Endothelial cell (in vitro differentiated cells): ENCODE measurements at regions not wholly inside any gene's neighbourhood (a gene's known extent, or its start where the extent isn't known, plus 50 kb on each side); places are given as distances from the start of the nearest gene placed in this dataset.

ENCODE experiments used
- DNase-seq: peaks from one replicate; pipeline ENCODE4 v3.0.0; 2021; ENCODE audit warnings: low spot score
- H3K27ac Mint-ChIP-seq: one replicate; pipeline ENCODE4 v1.8.0; 2021; ENCODE audit warnings: mixed read lengths, inconsistent platforms; ENCODE audit not compliant: unreplicated experiment
- H3K27me3 Mint-ChIP-seq: one replicate; pipeline ENCODE4 v1.8.0; 2021; ENCODE audit warnings: mild to moderate bottlenecking, moderate library complexity, mixed read lengths, inconsistent platforms; ENCODE audit not compliant: unreplicated experiment
- H3K36me3 Mint-ChIP-seq: one replicate; pipeline ENCODE4 v1.8.0; 2021; ENCODE audit warnings: mild to moderate bottlenecking, low read depth, mixed read lengths, inconsistent platforms; ENCODE audit not compliant: unreplicated experiment
- H3K4me1 Mint-ChIP-seq: one replicate; pipeline ENCODE4 v1.8.0; 2021; ENCODE audit warnings: mild to moderate bottlenecking, mixed read lengths, inconsistent platforms; ENCODE audit not compliant: unreplicated experiment
- H3K4me3 Mint-ChIP-seq: one replicate; pipeline ENCODE4 v1.8.0; 2021; ENCODE audit warnings: mild to moderate bottlenecking, mixed read lengths, inconsistent platforms; ENCODE audit not compliant: unreplicated experiment
- H3K9me3 Mint-ChIP-seq: one replicate; pipeline ENCODE4 v1.8.0; 2021; ENCODE audit warnings: mixed read lengths, inconsistent platforms; ENCODE audit not compliant: unreplicated experiment
- TF ChIP-seq, protein P1 (sequence below): fragments of 200-600 bp; sonication (generic); IDR thresholded peaks from one replicate; pipeline ENCODE4 v1.5.0; 2021; ENCODE audit warnings: antibody characterized with exemption; ENCODE audit not compliant: unreplicated experiment

DNA sequence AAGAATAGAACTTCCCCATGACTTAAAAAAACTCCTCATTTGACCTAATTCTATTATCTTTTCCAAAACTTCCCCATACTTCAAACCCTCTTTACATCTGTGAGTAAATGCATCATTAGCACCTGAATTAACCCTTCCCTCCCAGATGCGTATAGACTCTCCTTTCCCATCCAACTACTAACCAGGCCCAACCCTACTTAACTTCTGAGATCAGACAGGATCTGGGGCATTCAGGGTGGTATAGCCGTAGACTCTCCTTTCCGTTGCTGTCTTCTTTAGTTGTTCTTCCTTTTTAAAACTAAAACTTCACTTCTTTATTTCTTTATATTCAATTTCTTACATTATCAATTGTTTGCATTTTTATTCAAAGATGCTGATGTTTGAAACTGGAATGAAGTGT is 165.2 kb downstream of the SLCO4C1 start:
- no peaks in the 10 kb centered on the region for H3K36me3 Mint-ChIP-seq
- TF ChIP-seq, protein P1, sequence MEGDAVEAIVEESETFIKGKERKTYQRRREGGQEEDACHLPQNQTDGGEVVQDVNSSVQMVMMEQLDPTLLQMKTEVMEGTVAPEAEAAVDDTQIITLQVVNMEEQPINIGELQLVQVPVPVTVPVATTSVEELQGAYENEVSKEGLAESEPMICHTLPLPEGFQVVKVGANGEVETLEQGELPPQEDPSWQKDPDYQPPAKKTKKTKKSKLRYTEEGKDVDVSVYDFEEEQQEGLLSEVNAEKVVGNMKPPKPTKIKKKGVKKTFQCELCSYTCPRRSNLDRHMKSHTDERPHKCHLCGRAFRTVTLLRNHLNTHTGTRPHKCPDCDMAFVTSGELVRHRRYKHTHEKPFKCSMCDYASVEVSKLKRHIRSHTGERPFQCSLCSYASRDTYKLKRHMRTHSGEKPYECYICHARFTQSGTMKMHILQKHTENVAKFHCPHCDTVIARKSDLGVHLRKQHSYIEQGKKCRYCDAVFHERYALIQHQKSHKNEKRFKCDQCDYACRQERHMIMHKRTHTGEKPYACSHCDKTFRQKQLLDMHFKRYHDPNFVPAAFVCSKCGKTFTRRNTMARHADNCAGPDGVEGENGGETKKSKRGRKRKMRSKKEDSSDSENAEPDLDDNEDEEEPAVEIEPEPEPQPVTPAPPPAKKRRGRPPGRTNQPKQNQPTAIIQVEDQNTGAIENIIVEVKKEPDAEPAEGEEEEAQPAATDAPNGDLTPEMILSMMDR = no peak
- H3K27ac Mint-ChIP-seq = no peak overlapping the region
- no peak overlapping the region for H3K4me3 Mint-ChIP-seq
- no peaks in the 10 kb centered on the region for H3K9me3 Mint-ChIP-seq
- no peak for DNase-seq
- no peaks in the 10 kb centered on the region for H3K27me3 Mint-ChIP-seq
- H3K4me1 Mint-ChIP-seq = no peaks in the 10 kb centered on the region

DNA sequence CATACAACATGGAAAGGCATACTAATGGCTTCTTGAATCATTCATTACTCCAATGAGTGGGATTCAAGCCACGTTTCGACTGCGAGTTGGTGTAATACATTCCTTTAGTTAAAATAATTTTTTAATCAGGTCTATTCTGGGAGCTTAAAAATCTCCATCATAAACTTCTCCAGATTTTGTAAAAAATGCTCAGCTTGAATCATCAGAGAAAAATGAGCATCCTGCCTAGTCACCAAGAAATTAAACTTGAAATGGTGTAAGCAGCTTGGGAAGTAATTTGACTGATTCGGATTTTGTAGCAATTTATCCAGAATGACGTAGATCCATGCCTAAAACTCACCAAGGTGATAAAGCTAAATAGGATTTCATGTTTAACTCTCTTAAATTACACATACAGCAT is 165.7 kb downstream of the SLCO4C1 start:
- Mint-ChIP-seq H3K9me3 (no peaks in the 10 kb centered on the region), H3K27ac (no peak overlapping the region), H3K4me3 (no peak overlapping the region), H3K27me3 (no peaks in the 10 kb centered on the region), H3K36me3 (no peaks in the 10 kb centered on the region), H3K4me1 (no peaks in the 10 kb centered on the region)
- DNase-seq = no peak
- TF ChIP-seq, protein P1 = no peak

GRCh38 chr5:102119252-102119651 is 176.8 kb downstream of the SLCO4C1 start:
- H3K27me3 Mint-ChIP-seq = no peaks in the 10 kb centered on the region
- H3K36me3 Mint-ChIP-seq = no peaks in the 10 kb centered on the region
- no peak overlapping the region for H3K4me3 Mint-ChIP-seq
- H3K4me1 Mint-ChIP-seq = no peaks in the 10 kb centered on the region
- H3K27ac Mint-ChIP-seq = no peak overlapping the region
- DNase-seq = no peak
- H3K9me3 Mint-ChIP-seq = no peaks in the 10 kb centered on the region
- TF ChIP-seq, protein P1 = no peak

- Mint-ChIP-seq H3K27me3 (peaks cover 2% of the 10 kb centered on the region), H3K9me3 (no peaks in the 10 kb centered on the region), H3K4me3 (no peak overlapping the region), H3K36me3 (no peaks in the 10 kb centered on the region), H3K4me1 (no peaks in the 10 kb centered on the region), H3K27ac (no peak overlapping the region)
- TF ChIP-seq, protein P1 = no peak
- DNase-seq = no peak
Measured at GRCh38 chr5:102115736-102116135, 180.3 kb downstream of the SLCO4C1 start.

DNA sequence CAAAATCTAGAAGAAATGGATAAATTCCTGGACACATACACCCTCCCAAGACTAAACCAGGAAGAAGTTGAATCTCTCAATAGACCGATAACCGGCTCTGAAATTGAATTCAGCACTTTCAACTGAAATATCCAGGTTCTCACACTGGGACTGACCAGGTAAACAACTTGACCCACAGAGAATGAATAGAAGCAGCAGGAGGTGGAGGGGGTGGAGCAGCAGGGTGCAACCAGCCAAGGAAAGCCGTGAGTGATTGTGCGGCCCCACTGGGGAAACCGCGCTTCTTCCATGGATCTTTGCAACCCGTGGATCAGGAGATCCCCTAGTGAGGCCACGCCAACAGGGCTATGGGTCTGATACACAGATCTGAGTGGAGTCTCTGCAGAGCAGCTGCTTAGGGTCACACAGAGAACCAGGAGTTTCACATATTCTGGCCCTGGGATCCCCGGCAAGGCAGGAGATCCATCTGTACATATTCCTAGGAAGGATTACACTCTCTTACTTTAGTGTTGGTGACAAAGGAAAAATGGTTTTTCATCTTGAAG is 181.5 kb downstream of the SLCO4C1 start:
- TF ChIP-seq, protein P1 = no peak
- no peaks in the 10 kb centered on the region for H3K9me3 Mint-ChIP-seq
- H3K4me1 Mint-ChIP-seq = no peaks in the 10 kb centered on the region
- no peak overlapping the region for H3K4me3 Mint-ChIP-seq
- peaks cover 2% of the 10 kb centered on the region for H3K27me3 Mint-ChIP-seq
- no peak for DNase-seq
- no peaks in the 10 kb centered on the region for H3K36me3 Mint-ChIP-seq
- no peak overlapping the region for H3K27ac Mint-ChIP-seq
